TTC549 (cell line): ENCODE measurements at regions not wholly inside any gene's neighbourhood (a gene's known extent, or its start where the extent isn't known, plus 50 kb on each side); places are given as distances from the start of the nearest gene placed in this dataset.
"Not testable (repeated sequence)": the region's sequence is repeated elsewhere in the genome, so short reads cannot be mapped to it uniquely, and the experiment has no call there.

Experiments used
- FAIRE-seq: peaks from 2 replicates; lab custom pipeline; 2012; peaks lifted over from hg19 to GRCh38; lab: Jason Lieb, UNC

GRCh38 chrX:139199933-139200332 lies 330.6 kb upstream of the F9 start:
- no peak for FAIRE-seq

- no peak for FAIRE-seq
Observed at GRCh38 chrX:139198936-139199335, 331.6 kb upstream of the F9 start.

DNA sequence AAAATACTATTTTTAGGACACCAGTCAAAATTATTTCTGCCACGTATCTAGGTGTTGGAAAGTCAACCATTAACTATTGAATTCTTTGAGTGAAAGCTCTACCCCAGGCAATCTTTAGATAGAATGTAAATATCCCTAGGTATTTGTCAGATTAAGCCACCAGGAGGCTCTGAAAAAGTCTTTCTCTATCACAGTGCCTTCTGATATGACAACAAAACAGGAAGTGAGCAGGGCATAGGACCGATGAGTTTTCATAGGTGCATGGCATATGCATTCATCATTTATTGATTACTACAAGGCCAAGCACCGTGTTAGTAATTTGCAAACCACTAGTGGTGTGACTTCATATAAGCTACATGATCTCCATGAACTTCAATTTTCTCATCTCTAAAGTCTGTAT lies 333.6 kb upstream of the F9 start:
- no peak for FAIRE-seq

DNA sequence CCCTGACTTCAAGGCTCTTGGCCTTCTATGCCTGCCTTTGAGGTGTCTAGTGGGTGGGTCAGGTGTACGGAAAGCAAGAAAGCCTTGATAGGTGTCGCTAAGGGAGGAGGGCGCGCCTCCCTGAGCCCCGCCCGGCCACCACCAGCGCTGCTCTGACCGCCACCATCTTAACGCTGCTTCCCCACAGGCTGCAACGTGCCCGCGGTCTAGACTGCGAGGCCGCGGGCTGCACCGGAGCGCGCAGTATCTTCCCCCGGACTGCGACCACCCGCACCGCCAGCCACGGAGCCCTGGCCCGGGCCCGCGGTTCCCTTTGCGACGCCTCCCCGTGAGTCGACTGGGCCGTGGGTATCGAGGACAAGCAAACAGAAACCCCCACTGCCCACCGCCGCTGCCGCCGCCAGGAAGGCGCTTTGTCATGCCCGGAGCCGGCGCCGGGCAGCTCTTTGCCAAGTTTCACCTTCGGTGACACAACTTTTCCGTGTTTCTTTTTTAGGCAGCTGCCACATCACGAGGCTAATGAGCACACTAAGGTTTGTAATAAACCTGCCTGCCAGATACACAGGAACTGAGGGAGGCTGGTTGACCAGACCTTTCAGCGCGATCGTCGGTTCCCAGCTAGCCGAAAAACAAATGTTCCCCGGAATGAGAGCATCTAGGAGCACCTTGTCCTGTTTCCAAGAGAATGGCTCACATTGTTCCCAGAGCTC lies 335.8 kb upstream of the F9 start:
- FAIRE-seq = no peak

GRCh38 chrX:139192386-139192961 lies 338.1 kb upstream of the F9 start:
- FAIRE-seq = no peak

DNA sequence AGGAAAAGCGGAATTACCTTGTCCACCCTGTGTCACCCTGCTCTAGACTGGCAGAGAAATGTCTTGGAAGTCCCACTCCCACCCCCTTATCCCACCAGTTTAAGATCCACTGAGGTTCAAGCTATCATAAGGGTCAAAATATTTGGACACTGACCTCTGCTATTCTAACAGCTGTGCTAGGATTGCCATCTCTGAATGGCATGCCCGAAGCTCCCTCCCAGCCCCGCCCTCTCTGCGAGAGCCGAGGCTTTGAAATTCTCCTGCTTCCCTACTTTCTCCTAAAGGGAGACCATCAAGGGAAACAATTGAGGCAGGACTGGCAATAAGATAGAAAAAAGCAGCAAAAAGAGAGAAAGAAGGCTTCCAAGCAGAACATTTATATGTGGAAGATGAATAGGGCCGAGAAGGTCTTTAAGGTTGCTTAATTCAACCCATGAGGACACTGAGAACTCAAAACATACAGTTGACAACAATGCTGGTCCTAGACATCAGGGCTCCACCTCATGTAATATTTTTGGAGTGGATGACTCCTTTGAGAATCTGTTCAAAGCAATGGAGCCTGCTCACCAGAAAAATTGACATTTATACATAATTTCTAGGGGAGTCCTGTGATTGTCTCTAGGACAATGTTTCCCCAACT lies 338.7 kb upstream of the F9 start:
- no peak for FAIRE-seq

DNA sequence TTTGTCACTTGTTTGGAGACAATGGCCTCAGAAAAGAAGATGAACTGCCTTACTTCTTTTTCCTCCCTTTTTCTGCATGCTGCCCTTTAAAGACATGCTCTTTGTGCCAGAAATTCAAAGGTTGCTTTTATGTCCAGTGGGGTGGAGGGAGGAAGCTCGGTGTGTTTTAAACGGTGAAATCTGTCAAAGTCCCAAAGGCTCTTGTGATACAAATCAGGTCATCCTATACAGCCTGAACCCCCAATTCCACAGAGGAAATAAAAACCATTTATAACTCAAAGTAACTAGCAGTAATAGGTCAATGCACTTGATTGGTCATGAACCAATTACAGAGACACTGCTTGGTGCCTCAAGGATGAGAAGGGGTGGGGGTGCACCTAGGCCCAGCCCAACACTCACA lies 339.3 kb upstream of the F9 start:
- no peak for FAIRE-seq

DNA sequence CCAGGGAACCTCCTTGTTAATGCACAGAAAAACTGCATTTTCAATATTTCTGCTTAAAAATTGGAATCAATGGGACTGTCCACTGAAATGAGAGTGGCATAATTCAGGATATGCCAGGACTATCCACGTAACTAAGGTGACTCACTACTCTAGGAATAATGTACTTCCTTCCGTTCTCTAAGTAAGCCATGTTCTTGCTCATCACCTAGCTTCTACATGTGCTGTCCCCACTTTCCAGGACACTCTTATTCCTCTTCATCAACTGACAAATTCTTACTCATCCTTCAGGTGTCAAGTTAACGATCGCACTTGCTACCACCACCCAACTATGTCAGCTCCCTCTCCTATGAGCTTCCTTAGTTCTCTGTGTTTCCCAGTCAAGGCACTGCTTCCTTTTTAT lies 342.8 kb upstream of the F9 start:
- no peak for FAIRE-seq

- FAIRE-seq = no peak
Observed at GRCh38 chrX:139186991-139187390, 343.5 kb upstream of the F9 start.

GRCh38 chrX:139179592-139179991 lies 350.9 kb upstream of the F9 start:
- no peak for FAIRE-seq

DNA sequence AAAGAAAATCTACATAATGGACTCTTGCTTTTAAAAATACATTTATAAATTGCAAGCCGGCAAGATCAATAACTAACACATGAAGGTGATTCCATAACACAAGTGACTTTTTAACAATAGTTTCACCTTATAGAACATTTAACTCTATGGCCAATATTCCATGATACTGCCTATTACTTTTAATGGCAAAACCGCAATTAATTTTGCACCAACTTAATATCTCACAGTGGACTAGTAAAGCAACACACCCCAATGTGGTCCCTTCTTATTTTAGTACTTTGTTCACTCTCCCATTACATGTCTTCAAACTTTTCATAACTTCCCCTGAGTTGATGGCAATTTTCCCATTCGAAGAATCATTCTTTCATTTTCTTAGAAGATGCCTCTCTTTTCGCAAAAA lies 351.6 kb upstream of the F9 start:
- FAIRE-seq = no peak

- no peak for FAIRE-seq
Observed at GRCh38 chrX:139172731-139173130, 357.8 kb upstream of the F9 start.

GRCh38 chrX:139170526-139171173 lies 359.9 kb upstream of the F9 start:
- FAIRE-seq = no peak

- FAIRE-seq = no peak
Observed at GRCh38 chrX:139167282-139167681, 363.3 kb upstream of the F9 start.

GRCh38 chrX:139158256-139158655 lies 372.3 kb upstream of the F9 start:
- FAIRE-seq = no peak

- FAIRE-seq = no peak
Observed at GRCh38 chrX:139156356-139156755, 374.2 kb upstream of the F9 start.

DNA sequence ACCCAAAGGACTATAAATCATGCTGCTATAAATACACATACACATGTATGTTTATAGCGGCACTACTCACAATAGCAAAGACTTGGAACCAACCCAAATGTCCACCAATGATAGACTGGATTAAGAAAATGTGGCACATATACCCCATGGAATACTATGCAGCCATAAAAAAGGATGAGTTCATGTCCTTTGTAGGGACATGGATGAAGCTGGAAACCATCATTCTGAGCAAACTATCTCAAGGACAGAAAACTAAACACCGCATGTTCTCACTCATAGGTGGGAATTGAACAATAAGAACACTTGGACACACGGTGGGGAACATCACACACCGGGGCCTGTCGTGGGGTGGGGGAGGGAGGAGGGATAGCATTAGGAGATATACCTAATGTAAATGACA lies 383.9 kb upstream of the F9 start:
- FAIRE-seq = not testable (repeated sequence)

DNA sequence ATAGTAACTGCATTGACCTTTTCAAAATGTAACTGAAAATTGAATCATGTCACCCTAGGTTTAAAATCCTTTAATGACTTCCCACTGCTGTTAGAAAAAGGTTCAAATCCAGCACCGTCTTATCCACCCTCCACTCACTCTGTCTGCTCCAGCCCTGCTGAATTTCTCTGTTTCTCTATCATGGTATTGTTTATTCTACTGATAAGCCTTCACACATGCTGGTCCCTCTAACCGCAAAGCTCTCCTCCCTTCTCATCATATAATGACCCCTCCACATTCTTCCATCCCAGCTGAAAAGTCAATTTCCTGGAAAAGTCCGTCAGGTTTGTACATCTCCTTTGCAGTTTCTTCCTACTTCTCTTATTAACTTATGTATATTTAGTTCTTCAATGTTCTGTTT lies 389.2 kb upstream of the F9 start:
- FAIRE-seq = no peak

GRCh38 chrX:139134316-139134715 lies 396.2 kb upstream of the F9 start:
- FAIRE-seq = no peak

DNA sequence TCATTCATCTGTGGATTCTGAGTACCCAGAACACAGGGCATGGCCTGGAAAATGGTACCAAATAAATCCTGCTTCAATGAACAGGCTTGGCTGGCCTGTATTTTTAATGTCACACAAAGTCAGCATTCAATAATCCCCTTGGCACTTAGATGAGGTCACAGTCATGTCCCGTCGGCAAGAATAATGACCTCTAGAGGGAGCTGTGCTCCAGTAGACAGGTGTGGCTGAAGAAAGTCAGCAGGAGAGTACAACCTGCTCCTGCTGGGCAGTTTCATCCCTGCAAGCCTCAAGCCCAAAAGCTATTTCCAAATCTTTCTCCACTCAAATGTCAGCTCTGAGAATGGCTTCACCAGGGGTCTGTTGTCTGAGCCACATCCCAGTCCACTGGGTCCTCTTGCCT lies 404.0 kb upstream of the F9 start:
- FAIRE-seq = no peak

DNA sequence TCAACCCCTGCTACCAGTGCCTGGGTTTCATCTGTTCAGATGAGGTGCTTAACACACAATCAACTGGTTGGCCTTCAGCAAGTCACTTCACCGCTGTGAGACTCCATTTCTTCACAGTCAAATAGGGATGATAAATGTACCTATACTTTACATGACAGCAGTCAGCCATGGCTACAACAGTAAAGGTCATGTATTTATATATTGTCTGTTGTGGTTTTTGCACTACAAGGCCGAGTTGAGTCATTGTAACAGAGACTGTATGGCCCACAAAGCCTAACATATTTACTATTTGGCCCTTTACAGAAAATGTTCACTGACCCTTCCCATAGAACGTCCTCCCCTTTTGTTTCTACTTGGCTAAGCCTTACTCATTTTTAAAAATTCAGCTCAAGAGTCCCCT lies 404.6 kb upstream of the F9 start:
- FAIRE-seq = no peak

DNA sequence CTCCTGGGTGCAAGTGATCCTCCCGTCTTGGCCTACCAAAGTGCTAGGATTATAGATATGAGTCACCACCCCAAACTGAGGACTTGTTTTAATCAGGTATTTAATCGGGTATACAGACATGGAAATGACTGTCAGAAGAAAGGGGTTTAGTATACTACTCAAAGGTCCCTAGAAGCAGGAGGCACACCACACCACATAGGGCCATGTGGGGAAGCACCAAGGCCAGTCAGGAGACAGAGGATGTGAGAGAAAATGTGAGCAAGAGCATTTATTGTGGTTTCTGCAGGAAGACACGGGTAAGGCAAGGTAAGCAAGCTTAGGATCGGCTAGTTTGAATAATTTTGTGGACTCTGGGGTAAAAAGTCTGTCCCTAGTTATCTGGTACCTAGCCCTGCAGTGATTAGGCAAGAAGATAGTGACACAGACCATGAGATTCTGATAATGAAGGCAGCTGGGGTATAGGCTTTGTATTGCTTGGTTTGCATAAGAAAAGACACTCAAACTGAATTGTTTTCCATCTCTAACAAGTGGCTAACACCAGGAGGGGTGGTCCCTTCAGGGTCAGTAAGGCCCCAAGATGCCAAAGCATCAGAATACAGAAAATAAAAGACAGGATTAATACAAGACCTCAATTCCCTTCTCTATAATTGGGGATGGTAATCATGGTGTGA lies 408.8 kb upstream of the F9 start:
- no peak for FAIRE-seq

DNA sequence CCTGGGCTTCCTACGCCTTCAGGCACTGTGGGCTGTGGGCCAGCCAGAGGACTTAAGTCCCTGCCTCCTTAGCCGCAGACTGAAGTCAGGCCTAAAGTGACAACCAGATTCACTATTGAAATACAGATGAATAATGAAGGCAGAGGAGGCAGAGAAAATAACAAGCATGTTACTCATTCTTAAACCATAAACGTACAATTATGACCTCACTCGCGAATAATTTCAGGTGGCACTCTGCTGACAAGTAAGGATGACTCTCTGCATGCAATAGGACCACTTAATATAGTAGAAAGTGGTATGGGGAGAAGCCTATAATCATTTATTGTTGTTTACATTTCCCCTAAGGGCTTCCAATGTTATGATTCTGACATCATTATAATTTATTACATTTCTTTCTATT lies 409.2 kb upstream of the FGF13 start:
- FAIRE-seq = no peak
